ENCODE measurements at regions not wholly inside any gene's neighbourhood (a gene's known extent, or its start where the extent isn't known, plus 50 kb on each side); places are given as distances from the start of the nearest gene placed in this dataset.

DNA sequence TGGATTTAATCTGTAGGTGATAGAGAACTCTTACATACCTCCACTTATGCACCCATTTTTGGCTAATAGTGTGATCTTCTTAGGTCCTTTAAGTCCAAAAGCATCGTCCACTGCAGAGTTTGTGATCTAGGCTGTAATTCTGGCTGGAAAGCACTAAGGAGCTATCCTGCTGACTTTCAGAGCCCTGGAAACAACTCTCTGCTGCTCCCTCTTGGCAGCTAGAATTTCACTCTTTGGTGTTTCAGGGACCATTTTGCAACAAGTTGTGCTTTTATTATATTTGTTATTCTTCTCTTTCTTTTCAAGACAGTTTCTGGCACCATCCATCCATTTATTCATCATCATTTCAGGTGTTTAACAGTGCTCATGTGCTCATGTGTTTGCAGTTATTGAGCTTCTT, 130.0 kb downstream of the RBM46 start:
- no peaks in the 10 kb centered on the region for H3K36me3 ChIP-seq (ENCODE audit: insufficient read depth, low read length)
- H3K27ac ChIP-seq (ENCODE audit: low read length) = no peak overlapping the region
- no peaks in the 10 kb centered on the region for H4K20me1 ChIP-seq (ENCODE audit: insufficient read depth)
- no peak overlapping the region for H3K4me2 ChIP-seq (ENCODE audit: low read length)
- H2AFZ ChIP-seq (ENCODE audit: low read depth, low read length) = no peak overlapping the region
- no peaks in the 10 kb centered on the region for H3K9me3 ChIP-seq (ENCODE audit: low read length)
- no peaks in the 10 kb centered on the region for H3F3A ChIP-seq (ENCODE audit: insufficient read depth, low read length, poor library complexity, severe bottlenecking)
- H3K9me2 ChIP-seq (ENCODE audit: insufficient read depth, low read length) = no peaks in the 10 kb centered on the region
- no peak overlapping the region for H3K4me3 ChIP-seq (ENCODE audit: low read length)
- TF ChIP-seq POLR2AphosphoS5 (IDR thresholded peaks at IDR 0.05) = no peak
- no peak for TF ChIP-seq RAD21 (conservative IDR thresholded peaks at IDR 0.05)
- no peak for TF ChIP-seq TAF1 (IDR thresholded peaks at IDR 0.05; ENCODE audit: low read depth)
- TF ChIP-seq SMC3 (conservative IDR thresholded peaks at IDR 0.05; ENCODE audit: poor library complexity) = no peak
- no peak for TF ChIP-seq EZH2 (IDR thresholded peaks at IDR 0.05; ENCODE audit: borderline replicate concordance, insufficient read depth, low read length, poor library complexity, severe bottlenecking)
- TF ChIP-seq EP300 (conservative IDR thresholded peaks at IDR 0.05; ENCODE audit: poor library complexity, severe bottlenecking) = no peak
- TF ChIP-seq MXI1 (conservative IDR thresholded peaks at IDR 0.05; ENCODE audit: poor library complexity, severe bottlenecking) = no peak
- TF ChIP-seq, protein P1, sequence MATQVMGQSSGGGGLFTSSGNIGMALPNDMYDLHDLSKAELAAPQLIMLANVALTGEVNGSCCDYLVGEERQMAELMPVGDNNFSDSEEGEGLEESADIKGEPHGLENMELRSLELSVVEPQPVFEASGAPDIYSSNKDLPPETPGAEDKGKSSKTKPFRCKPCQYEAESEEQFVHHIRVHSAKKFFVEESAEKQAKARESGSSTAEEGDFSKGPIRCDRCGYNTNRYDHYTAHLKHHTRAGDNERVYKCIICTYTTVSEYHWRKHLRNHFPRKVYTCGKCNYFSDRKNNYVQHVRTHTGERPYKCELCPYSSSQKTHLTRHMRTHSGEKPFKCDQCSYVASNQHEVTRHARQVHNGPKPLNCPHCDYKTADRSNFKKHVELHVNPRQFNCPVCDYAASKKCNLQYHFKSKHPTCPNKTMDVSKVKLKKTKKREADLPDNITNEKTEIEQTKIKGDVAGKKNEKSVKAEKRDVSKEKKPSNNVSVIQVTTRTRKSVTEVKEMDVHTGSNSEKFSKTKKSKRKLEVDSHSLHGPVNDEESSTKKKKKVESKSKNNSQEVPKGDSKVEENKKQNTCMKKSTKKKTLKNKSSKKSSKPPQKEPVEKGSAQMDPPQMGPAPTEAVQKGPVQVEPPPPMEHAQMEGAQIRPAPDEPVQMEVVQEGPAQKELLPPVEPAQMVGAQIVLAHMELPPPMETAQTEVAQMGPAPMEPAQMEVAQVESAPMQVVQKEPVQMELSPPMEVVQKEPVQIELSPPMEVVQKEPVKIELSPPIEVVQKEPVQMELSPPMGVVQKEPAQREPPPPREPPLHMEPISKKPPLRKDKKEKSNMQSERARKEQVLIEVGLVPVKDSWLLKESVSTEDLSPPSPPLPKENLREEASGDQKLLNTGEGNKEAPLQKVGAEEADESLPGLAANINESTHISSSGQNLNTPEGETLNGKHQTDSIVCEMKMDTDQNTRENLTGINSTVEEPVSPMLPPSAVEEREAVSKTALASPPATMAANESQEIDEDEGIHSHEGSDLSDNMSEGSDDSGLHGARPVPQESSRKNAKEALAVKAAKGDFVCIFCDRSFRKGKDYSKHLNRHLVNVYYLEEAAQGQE (IDR thresholded peaks at IDR 0.05; ENCODE audit: borderline replicate concordance) = no peak
- TF ChIP-seq, protein P2, sequence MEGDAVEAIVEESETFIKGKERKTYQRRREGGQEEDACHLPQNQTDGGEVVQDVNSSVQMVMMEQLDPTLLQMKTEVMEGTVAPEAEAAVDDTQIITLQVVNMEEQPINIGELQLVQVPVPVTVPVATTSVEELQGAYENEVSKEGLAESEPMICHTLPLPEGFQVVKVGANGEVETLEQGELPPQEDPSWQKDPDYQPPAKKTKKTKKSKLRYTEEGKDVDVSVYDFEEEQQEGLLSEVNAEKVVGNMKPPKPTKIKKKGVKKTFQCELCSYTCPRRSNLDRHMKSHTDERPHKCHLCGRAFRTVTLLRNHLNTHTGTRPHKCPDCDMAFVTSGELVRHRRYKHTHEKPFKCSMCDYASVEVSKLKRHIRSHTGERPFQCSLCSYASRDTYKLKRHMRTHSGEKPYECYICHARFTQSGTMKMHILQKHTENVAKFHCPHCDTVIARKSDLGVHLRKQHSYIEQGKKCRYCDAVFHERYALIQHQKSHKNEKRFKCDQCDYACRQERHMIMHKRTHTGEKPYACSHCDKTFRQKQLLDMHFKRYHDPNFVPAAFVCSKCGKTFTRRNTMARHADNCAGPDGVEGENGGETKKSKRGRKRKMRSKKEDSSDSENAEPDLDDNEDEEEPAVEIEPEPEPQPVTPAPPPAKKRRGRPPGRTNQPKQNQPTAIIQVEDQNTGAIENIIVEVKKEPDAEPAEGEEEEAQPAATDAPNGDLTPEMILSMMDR (IDR thresholded peaks at IDR 0.05; ENCODE audit: poor library complexity, severe bottlenecking) = no peak
- no peak overlapping the region for H3K9ac ChIP-seq (ENCODE audit: low read length)
- no peaks in the 10 kb centered on the region for H3K79me2 ChIP-seq (replicated peaks; ENCODE audit: insufficient read depth, low read length)
- no peaks in the 10 kb centered on the region for H3K27me3 ChIP-seq (ENCODE audit: insufficient read depth, low read depth, low read length)

DNA sequence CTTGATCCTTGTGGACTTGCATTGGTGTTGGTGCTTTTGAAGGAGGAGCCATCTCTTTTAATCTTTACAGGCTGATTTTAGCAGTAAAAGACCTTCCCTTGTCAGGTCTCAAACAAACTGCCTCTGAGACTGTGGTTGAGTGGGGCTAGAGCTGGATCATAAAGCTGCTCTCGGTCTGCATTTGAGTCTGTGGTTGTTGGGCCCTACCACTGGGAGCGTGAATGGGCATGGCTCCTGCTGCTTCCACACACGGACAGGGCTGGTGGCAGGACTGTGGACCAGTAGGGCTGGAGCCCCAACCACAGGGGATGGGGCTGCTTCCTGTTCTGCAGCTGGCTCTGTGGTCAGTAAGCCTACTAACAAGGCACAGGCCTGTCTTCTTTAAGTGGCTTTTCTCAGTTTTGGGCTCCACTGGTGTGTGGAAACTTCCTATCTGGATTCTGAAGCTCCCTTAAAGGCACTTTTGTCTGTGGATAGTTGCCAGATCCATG, 130.6 kb downstream of the RBM46 start:
- H3K27ac ChIP-seq (ENCODE audit: low read length) = no peak overlapping the region
- no peaks in the 10 kb centered on the region for H3K9me3 ChIP-seq (ENCODE audit: low read length)
- H3K9me2 ChIP-seq (ENCODE audit: insufficient read depth, low read length) = no peaks in the 10 kb centered on the region
- H3K4me2 ChIP-seq (ENCODE audit: low read length) = no peak overlapping the region
- H3K27me3 ChIP-seq (ENCODE audit: insufficient read depth, low read depth, low read length) = no peaks in the 10 kb centered on the region
- H3K36me3 ChIP-seq (ENCODE audit: insufficient read depth, low read length) = no peaks in the 10 kb centered on the region
- no peak overlapping the region for H3K9ac ChIP-seq (ENCODE audit: low read length)
- H2AFZ ChIP-seq (ENCODE audit: low read depth, low read length) = no peak overlapping the region
- H3F3A ChIP-seq (ENCODE audit: insufficient read depth, low read length, poor library complexity, severe bottlenecking) = no peaks in the 10 kb centered on the region
- no peak overlapping the region for H3K4me3 ChIP-seq (ENCODE audit: low read length)
- TF ChIP-seq RAD21 (conservative IDR thresholded peaks at IDR 0.05) = no peak
- no peak for TF ChIP-seq SMC3 (conservative IDR thresholded peaks at IDR 0.05; ENCODE audit: poor library complexity)
- TF ChIP-seq MXI1 (conservative IDR thresholded peaks at IDR 0.05; ENCODE audit: poor library complexity, severe bottlenecking) = no peak
- no peaks in the 10 kb centered on the region for H3K79me2 ChIP-seq (replicated peaks; ENCODE audit: insufficient read depth, low read length)
- H4K20me1 ChIP-seq (ENCODE audit: insufficient read depth) = no peaks in the 10 kb centered on the region
